ENCODE measurements at regions not wholly inside any gene's neighbourhood (a gene's known extent, or its start where the extent isn't known, plus 50 kb on each side); places are given as distances from the start of the nearest gene placed in this dataset.

- TF ChIP-seq CTCF (IDR thresholded peaks at IDR 0.05; ENCODE audit: borderline replicate concordance, extremely low read depth, low read length, poor library complexity, severe bottlenecking) (no peak), EZH2 (IDR thresholded peaks at IDR 0.05; ENCODE audit: borderline replicate concordance, low read depth, low read length, severe bottlenecking) (no peak)
- Histone ChIP-seq H3K27ac (ENCODE audit: low read length) (0 out of 2 replicates have a peak overlapping the region, but pooled peaks have one; percentile 16), H3K36me3 (ENCODE audit: insufficient read depth, low read length) (no peaks in the 10 kb centered on the region), H3K79me2 (ENCODE audit: insufficient read depth, low read length) (no peaks in the 10 kb centered on the region), H3K27me3 (ENCODE audit: insufficient read depth, low read length, poor library complexity) (no peaks in the 10 kb centered on the region), H4K20me1 (ENCODE audit: insufficient read depth, low read length) (no peaks in the 10 kb centered on the region), H3K9ac (ENCODE audit: low read depth, low read length) (no peak overlapping the region), H3K9me3 (ENCODE audit: insufficient read depth, low read length, severe bottlenecking) (no peaks in the 10 kb centered on the region), H2AFZ (ENCODE audit: low read depth, low read length) (peak overlapping the region; percentile 21; the same call in 1 of the 2 replicates), H3K4me2 (ENCODE audit: insufficient read depth, low read length) (no peak overlapping the region), H3K4me3 (ENCODE audit: low read depth in 1 of 2, low read length in 2 of 2) (no peak overlapping the region), H3K4me1 (ENCODE audit: insufficient read depth, low read length) (no peaks in the 10 kb centered on the region)
- ATAC-seq (ENCODE audit: insufficient read depth, low read depth) (no peak), DNase-seq (no peak)
Measured at GRCh38 chr9:8070779-8071444, 271.3 kb upstream of the DMAC1 start.

GRCh38 chr9:8062459-8062858, 262.9 kb upstream of the DMAC1 start:
- no peaks in the 10 kb centered on the region for H3K4me1 ChIP-seq (ENCODE audit: insufficient read depth, low read length)
- no peaks in the 10 kb centered on the region for H3K27me3 ChIP-seq (ENCODE audit: insufficient read depth, low read length, poor library complexity)
- H3K9me3 ChIP-seq (ENCODE audit: insufficient read depth, low read length, severe bottlenecking) = peaks cover 5% of the 10 kb centered on the region
- H3K79me2 ChIP-seq (ENCODE audit: insufficient read depth, low read length) = no peaks in the 10 kb centered on the region
- H2AFZ ChIP-seq (ENCODE audit: low read depth, low read length) = no peak overlapping the region
- TF ChIP-seq EZH2 (IDR thresholded peaks at IDR 0.05; ENCODE audit: borderline replicate concordance, low read depth, low read length, severe bottlenecking) = no peak
- TF ChIP-seq CTCF (IDR thresholded peaks at IDR 0.05; ENCODE audit: borderline replicate concordance, extremely low read depth, low read length, poor library complexity, severe bottlenecking) = no peak
- no peak for DNase-seq
- no peak overlapping the region for H3K4me2 ChIP-seq (ENCODE audit: insufficient read depth, low read length)
- no peaks in the 10 kb centered on the region for H4K20me1 ChIP-seq (ENCODE audit: insufficient read depth, low read length)
- H3K36me3 ChIP-seq (ENCODE audit: insufficient read depth, low read length) = no peaks in the 10 kb centered on the region
- H3K27ac ChIP-seq (ENCODE audit: low read length) = no peak overlapping the region
- no peak for ATAC-seq (ENCODE audit: insufficient read depth, low read depth)
- H3K9ac ChIP-seq (ENCODE audit: low read depth, low read length) = no peak overlapping the region
- H3K4me3 ChIP-seq (ENCODE audit: low read depth in 1 of 2, low read length in 2 of 2) = no peak overlapping the region

- H3K4me3 ChIP-seq (ENCODE audit: low read depth in 1 of 2, low read length in 2 of 2) = no peak overlapping the region
- H3K9ac ChIP-seq (ENCODE audit: low read depth, low read length) = no peak overlapping the region
- no peaks in the 10 kb centered on the region for H3K36me3 ChIP-seq (ENCODE audit: insufficient read depth, low read length)
- H3K4me2 ChIP-seq (ENCODE audit: insufficient read depth, low read length) = no peak overlapping the region
- peaks cover 7% of the 10 kb centered on the region for H3K9me3 ChIP-seq (ENCODE audit: insufficient read depth, low read length, severe bottlenecking)
- no peak overlapping the region for H3K27ac ChIP-seq (ENCODE audit: low read length)
- no peaks in the 10 kb centered on the region for H3K79me2 ChIP-seq (ENCODE audit: insufficient read depth, low read length)
- no peaks in the 10 kb centered on the region for H3K4me1 ChIP-seq (ENCODE audit: insufficient read depth, low read length)
- H2AFZ ChIP-seq (ENCODE audit: low read depth, low read length) = no peak overlapping the region
- H4K20me1 ChIP-seq (ENCODE audit: insufficient read depth, low read length) = no peaks in the 10 kb centered on the region
- no peak for DNase-seq
- ATAC-seq (ENCODE audit: insufficient read depth, low read depth) = peak; percentile 29; the same call in 2 of the 3 replicates
- no peak for TF ChIP-seq EZH2 (IDR thresholded peaks at IDR 0.05; ENCODE audit: borderline replicate concordance, low read depth, low read length, severe bottlenecking)
- TF ChIP-seq CTCF (IDR thresholded peaks at IDR 0.05; ENCODE audit: borderline replicate concordance, extremely low read depth, low read length, poor library complexity, severe bottlenecking) = no peak
- H3K27me3 ChIP-seq (ENCODE audit: insufficient read depth, low read length, poor library complexity) = no peaks in the 10 kb centered on the region
Measured at GRCh38 chr9:8053501-8053900, 253.9 kb upstream of the DMAC1 start.
